ENCODE measurements at regions not wholly inside any gene's neighbourhood (a gene's known extent, or its start where the extent isn't known, plus 50 kb on each side); places are given as distances from the start of the nearest gene placed in this dataset.

GRCh38 chr1:98487620-98488019, 173.9 kb upstream of the SNX7 start:
- DNase-seq (ENCODE audit: low read depth in 4 of 4, low spot score in 3 of 4) = no peak

GRCh38 chr1:98482611-98483010, 178.9 kb upstream of the SNX7 start:
- no peak for DNase-seq (ENCODE audit: low read depth in 4 of 4, low spot score in 3 of 4)

GRCh38 chr1:98480271-98480670, 181.2 kb upstream of the SNX7 start:
- no peak for DNase-seq (ENCODE audit: low read depth in 4 of 4, low spot score in 3 of 4)

DNA sequence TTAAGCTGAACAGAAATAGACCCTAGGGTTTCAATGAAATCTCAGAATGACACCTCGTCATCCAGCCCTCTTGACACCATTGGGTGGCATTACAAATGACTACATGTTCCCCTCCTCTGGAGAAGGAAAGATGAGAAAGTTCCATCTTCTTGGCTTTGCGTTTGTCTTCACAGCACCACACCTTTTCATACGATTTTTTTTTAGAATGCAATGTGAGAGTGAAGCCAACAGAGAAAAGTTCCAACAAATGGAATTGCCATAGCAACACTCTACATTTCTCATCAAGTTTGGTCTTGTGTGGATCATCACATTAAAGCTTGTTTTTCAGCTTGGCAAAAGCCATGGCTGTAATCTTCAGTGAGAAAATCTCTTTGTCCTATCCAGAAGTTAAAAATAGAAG, 183.4 kb upstream of the SNX7 start:
- no peak for DNase-seq (ENCODE audit: low read depth in 4 of 4, low spot score in 3 of 4)

- DNase-seq (ENCODE audit: low read depth in 4 of 4, low spot score in 3 of 4) = no peak
These were observed 188.6 kb upstream of the SNX7 start for GRCh38 chr1:98472878-98473277.

DNA sequence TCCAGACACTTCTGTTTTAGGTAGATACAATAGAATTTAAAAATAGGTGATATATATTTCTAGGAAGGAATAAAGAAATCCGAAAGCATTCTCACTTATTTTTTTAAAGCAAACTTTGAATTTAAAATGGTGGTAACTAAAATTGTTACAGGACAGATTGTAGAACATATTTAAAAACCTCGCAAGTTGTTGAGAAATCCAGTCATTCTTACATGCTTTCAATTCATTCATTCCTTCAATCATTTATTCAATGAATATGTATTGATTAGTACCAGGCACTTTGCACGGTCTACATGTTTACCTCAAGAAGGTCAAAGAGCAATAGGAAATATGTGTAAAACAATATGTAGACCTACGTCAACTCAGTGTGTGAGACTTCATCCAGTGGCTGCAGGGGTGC, 189.9 kb upstream of the SNX7 start:
- DNase-seq (ENCODE audit: low read depth in 4 of 4, low spot score in 3 of 4) = no peak

GRCh38 chr1:98468111-98468717, 193.3 kb upstream of the SNX7 start:
- peak; percentile 5 to 22 (median 10) for DNase-seq (ENCODE audit: low read depth in 4 of 4, low spot score in 3 of 4)

DNA sequence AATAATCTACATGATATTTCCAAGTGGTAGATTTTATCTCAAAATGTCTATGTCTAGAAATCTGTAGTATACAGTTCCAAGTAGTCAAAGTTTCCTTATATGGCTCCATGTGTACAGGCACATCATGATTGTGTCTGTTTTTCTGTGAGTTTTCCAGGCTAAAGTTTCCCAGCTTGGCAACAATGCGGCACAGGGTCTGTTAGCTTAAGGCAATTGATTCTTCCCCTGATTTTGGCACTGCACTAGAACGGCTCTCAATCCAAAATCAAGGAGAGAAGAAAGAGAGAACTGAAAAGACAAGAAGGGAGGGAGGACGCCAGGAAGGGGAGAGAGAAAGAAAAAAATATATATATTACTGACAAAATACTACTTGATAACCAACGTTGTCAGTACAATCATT, 193.9 kb upstream of the SNX7 start:
- DNase-seq (ENCODE audit: low read depth in 4 of 4, low spot score in 3 of 4) = no peak

DNA sequence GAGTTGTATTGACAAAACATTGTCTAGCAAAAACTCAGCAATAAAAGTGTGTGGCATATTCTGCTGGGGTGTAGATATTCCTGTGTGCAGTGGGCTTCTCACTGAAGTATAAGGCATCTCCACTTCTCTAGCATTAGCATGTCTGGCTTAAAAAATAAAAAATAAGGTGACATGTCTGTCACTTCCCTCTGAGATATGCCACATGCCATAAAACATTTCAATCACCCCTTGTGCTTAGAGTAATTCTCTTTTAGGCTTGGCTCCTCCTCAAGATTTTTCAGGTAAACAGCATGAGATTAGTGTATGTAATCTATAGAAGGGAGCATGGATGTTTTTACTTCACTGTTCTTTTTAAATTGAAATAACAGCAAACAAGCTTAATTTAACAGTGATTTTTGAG, 194.4 kb upstream of the SNX7 start:
- no peak for DNase-seq (ENCODE audit: low read depth in 4 of 4, low spot score in 3 of 4)

DNA sequence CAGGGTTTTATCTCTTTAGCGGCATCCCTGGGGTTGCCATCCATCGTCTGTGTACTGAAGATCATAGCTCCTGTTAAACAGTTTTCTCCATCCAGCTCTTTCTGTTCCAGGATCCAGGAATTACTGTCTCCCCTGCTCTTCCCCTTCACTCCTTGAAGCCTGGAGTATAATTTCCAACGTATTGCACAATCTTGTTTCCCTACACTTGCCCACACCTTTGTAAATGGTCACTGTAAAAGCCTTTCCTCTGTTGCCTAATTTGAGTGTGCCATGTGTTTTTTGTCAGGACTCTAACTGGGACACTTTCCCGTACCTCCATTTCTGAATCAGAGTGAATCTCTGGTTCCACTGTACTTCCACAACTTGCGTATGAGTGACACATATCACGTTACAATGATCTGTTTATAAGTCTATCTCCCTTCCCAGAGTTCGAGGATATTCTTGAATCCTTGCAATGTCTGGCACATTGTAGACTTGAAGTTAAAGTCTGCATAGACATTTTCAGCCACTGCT, 199.6 kb upstream of the SNX7 start:
- DNase-seq (ENCODE audit: low read depth in 4 of 4, low spot score in 3 of 4) = no peak

GRCh38 chr1:98460136-98460535, 201.4 kb upstream of the SNX7 start:
- no peak for DNase-seq (ENCODE audit: low read depth in 4 of 4, low spot score in 3 of 4)

DNA sequence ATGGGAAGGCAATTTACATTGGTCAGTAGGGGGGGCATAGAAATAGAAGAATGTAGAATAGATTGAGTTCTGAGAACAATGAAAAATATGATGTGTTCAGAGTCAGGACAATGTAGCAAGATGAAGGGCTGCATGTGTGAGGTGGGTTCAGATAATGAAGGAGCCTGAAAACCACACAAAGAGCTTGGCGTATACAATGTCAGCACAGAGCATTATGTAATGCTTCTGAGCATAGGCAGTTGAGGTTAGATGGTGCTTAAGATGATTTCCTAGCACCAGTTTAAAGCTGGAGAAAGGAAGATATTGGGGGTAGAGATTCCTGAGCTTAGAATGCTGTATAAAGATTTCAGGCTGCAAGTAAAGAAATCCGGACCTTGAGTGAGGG, 202.0 kb upstream of the SNX7 start:
- no peak for DNase-seq (ENCODE audit: low read depth in 4 of 4, low spot score in 3 of 4)

GRCh38 chr1:98458511-98459485, 202.7 kb upstream of the SNX7 start:
- no peak for DNase-seq (ENCODE audit: low read depth in 4 of 4, low spot score in 3 of 4)

DNA sequence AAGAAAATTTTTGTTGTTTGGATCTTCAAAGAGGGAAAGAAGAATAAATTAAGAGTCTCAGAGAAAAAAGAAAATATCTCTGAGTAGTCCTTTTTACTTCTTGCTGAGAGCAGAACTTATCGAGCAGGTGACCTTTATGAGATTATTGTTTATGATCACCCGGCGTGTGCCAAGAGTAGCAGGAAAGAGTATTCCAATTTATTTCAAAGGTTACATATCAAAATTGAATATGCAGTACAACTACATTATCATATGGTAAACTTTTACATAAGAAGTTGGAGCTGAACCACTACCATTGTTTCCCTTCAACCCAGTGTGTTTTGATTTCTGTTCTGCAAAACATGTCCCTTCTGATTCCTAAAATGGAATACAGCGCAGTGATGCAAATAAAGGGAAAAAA, 204.3 kb upstream of the SNX7 start:
- DNase-seq (ENCODE audit: low read depth in 4 of 4, low spot score in 3 of 4) = no peak

- DNase-seq (ENCODE audit: low read depth in 4 of 4, low spot score in 3 of 4) = no peak
These were observed 206.9 kb upstream of the SNX7 start for GRCh38 chr1:98454666-98455065.

- DNase-seq (ENCODE audit: low read depth in 4 of 4, low spot score in 3 of 4) = no peak
These were observed 208.5 kb upstream of the SNX7 start for GRCh38 chr1:98453066-98453465.

- no peak for DNase-seq (ENCODE audit: low read depth in 4 of 4, low spot score in 3 of 4)
These were observed 209.4 kb upstream of the SNX7 start for GRCh38 chr1:98452162-98452561.

DNA sequence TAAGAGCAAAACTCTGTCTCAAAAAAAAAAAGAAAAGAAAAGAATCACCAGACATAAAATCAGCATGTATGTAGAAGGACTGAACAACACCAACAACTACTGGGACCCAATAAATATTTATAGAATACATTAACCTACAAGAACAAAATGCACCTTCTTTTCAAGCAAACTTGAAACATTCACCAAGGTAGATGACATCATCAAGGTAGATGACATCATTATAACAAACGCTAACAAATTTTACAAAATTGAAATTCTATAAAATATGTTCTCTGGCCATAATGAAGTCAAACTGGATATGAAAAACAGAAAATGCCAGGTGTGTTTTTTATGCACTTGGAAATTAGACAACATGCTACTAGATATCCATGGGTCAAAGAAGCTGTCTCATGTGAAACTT, 220.2 kb upstream of the SNX7 start:
- DNase-seq (ENCODE audit: low read depth in 4 of 4, low spot score in 3 of 4) = no peak

GRCh38 chr1:98439471-98439870, 222.1 kb upstream of the SNX7 start:
- no peak for DNase-seq (ENCODE audit: low read depth in 4 of 4, low spot score in 3 of 4)

GRCh38 chr1:98437540-98437939, 224.0 kb upstream of the SNX7 start:
- no peak for DNase-seq (ENCODE audit: low read depth in 4 of 4, low spot score in 3 of 4)

- no peak for DNase-seq (ENCODE audit: low read depth in 4 of 4, low spot score in 3 of 4)
These were observed 224.5 kb upstream of the SNX7 start for GRCh38 chr1:98437011-98437410.

DNA sequence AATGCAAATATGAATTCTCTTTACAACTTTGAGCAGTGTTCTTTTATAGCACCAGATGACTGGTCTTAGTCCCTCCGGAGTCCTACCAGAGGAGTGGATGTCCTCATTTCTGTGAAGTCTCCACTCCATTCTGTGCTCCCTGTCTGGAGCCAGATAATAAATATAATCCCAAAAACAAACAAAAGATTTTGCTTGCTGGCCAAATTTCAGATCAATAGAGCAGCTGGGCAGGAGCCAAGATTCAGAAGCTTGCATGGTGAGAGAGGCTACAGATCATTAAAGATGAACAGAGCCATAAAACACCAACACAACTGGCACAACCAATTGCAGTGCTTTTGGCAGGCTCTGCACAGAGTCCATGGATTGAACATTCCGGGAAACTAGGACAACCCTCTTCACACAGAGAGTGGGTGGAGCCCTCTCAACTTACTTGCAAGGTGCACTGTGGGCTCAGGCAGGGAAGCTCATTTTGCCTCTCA, 231.5 kb upstream of the SNX7 start:
- DNase-seq (ENCODE audit: low read depth in 4 of 4, low spot score in 3 of 4) = no peak
